ENCODE measurements at regions not wholly inside any gene's neighbourhood (a gene's known extent, or its start where the extent isn't known, plus 50 kb on each side); places are given as distances from the start of the nearest gene placed in this dataset.

DNA sequence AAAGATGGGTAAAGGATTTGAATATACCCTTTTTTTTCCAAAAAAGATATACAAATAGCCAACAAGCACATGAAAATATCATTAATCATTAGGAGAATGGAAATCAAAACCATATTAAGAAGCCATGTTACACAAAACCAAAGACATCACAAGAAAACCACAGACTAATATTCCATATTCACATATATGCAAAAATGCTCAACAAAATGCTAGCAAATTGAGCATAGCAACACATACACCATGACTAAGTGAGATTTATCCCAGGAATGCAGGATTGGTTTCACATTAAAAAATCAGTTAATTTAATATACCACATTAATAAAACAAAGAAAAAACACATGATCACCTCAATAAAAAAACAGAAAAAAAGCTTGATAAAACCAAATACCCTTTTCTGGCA, 84.7 kb upstream of the LMNTD1 start:
- TF ChIP-seq POLR2AphosphoS5 (IDR thresholded peaks at IDR 0.05; ENCODE audit: insufficient read depth in 1 of 2, low read depth in 1 of 2): no peak
- TF ChIP-seq CTCF (IDR thresholded peaks at IDR 0.05): no peak
- TF ChIP-seq POLR2A (IDR thresholded peaks at IDR 0.05): no peak
